ENCODE measurements at regions not wholly inside any gene's neighbourhood (a gene's known extent, or its start where the extent isn't known, plus 50 kb on each side); places are given as distances from the start of the nearest gene placed in this dataset.

DNA sequence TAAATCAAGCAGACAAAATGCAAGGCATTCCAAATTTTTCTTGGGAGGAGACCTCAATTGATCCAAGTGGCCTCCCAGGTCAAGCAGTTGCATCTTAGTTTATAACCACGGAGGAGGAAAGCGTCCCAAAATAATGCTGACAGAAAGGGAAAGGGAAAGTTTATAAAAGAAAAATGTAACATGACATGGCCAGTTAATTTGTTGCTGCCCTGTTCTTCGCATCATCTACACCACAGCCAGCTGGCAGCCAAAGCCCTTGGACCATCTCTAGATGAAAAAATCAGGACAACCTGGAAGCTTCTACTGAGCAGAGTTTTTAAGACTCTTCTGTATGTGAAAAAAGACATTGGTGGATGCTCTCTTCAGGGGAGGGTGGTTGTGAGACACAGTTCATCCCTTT is 128.8 kb upstream of the FBXL7 start:
- TF ChIP-seq, protein P1, sequence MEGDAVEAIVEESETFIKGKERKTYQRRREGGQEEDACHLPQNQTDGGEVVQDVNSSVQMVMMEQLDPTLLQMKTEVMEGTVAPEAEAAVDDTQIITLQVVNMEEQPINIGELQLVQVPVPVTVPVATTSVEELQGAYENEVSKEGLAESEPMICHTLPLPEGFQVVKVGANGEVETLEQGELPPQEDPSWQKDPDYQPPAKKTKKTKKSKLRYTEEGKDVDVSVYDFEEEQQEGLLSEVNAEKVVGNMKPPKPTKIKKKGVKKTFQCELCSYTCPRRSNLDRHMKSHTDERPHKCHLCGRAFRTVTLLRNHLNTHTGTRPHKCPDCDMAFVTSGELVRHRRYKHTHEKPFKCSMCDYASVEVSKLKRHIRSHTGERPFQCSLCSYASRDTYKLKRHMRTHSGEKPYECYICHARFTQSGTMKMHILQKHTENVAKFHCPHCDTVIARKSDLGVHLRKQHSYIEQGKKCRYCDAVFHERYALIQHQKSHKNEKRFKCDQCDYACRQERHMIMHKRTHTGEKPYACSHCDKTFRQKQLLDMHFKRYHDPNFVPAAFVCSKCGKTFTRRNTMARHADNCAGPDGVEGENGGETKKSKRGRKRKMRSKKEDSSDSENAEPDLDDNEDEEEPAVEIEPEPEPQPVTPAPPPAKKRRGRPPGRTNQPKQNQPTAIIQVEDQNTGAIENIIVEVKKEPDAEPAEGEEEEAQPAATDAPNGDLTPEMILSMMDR (IDR thresholded peaks at IDR 0.05) = no peak
- TF ChIP-seq POLR2AphosphoS5 (IDR thresholded peaks at IDR 0.05) = peak in 2 of 4 donors; percentile 31 to 45

All from sigmoid colon (tissue), 4 donors.